HEK293T (cell line): ENCODE measurements at regions not wholly inside any gene's neighbourhood (a gene's known extent, or its start where the extent isn't known, plus 50 kb on each side); places are given as distances from the start of the nearest gene placed in this dataset.
"Not testable (repeated sequence)": the region's sequence is repeated elsewhere in the genome, so short reads cannot be mapped to it uniquely, and the experiment has no call there.

Source experiments
- CTCF ChIA-PET: fragments of 350-600 bp; formaldehyde crosslinking; extraction: SDS; loops from one replicate; lab custom pipeline; 2021; ENCODE audit warnings: antibody characterized with exemption, inconsistent platforms; lab: Yijun Ruan, JAX
- POLR2A ChIA-PET: fragments of 350-600 bp; formaldehyde crosslinking; extraction: SDS; loops from one replicate; lab custom pipeline; 2020; ENCODE audit warnings: antibody characterized with exemption, inconsistent platforms; lab: Yijun Ruan, JAX
- DNase-seq: peaks from one replicate; pipeline ENCODE4 v3.0.0; 2012; ENCODE audit warnings: mixed read lengths; ENCODE audit errors: extremely low spot score
- ARNT ChIP-seq: fragments of 450-650 bp; IDR thresholded peaks from 2 replicates; pipeline ENCODE4 v1.6.1; 2017; ENCODE audit warnings: mild to moderate bottlenecking
- BHLHE40 ChIP-seq: fragments of 450-650 bp; IDR thresholded peaks from 2 replicates; pipeline ENCODE4 v1.6.1; 2016; ENCODE audit warnings: mild to moderate bottlenecking, moderate library complexity, borderline replicate concordance
- CTBP1 ChIP-seq: fragments of 450-650 bp; IDR thresholded peaks from 2 replicates; pipeline ENCODE4 v1.6.1; 2016; ENCODE audit warnings: borderline replicate concordance
- ELF4 ChIP-seq: fragments of 450-650 bp; IDR thresholded peaks from 2 replicates; pipeline ENCODE4 v1.6.1; 2017; ENCODE audit warnings: antibody characterized with exemption
- FOXA1 ChIP-seq: fragments of 450-650 bp; IDR thresholded peaks from 2 replicates; pipeline ENCODE4 v1.6.1; 2016; ENCODE audit warnings: mild to moderate bottlenecking
- FOXK2 ChIP-seq: fragments of 450-650 bp; IDR thresholded peaks from 2 replicates; pipeline ENCODE4 v1.6.1; 2016; ENCODE audit warnings: mild to moderate bottlenecking
- FOXM1 ChIP-seq: fragments of 450-650 bp; IDR thresholded peaks from 2 replicates; pipeline ENCODE4 v1.6.1; 2017; ENCODE audit warnings: mild to moderate bottlenecking, borderline replicate concordance
- HDGF ChIP-seq: fragments of 450-650 bp; IDR thresholded peaks from 2 replicates; pipeline ENCODE4 v1.6.1; 2017; ENCODE audit warnings: antibody characterized with exemption, borderline replicate concordance
- L3MBTL2 ChIP-seq: fragments of 450-650 bp; conservative IDR thresholded peaks from 2 replicates; pipeline ENCODE4 v1.6.1; 2016; ENCODE audit warnings: mild to moderate bottlenecking
- LEF1 ChIP-seq: fragments of 450-650 bp; IDR thresholded peaks from 2 replicates; pipeline ENCODE4 v1.6.1; 2017; ENCODE audit warnings: mild to moderate bottlenecking, borderline replicate concordance
- NFRKB ChIP-seq: fragments of 450-650 bp; IDR thresholded peaks from 2 replicates; pipeline ENCODE4 v1.6.1; 2016; ENCODE audit warnings: mild to moderate bottlenecking, moderate library complexity
- PKNOX1 ChIP-seq: fragments of 450-650 bp; IDR thresholded peaks from 2 replicates; pipeline ENCODE4 v1.6.1; 2016
- SP1 ChIP-seq: fragments of 450-650 bp; IDR thresholded peaks from 2 replicates; pipeline ENCODE4 v1.6.1; 2017
- SUZ12 ChIP-seq: fragments of 450-650 bp; IDR thresholded peaks from 2 replicates; pipeline ENCODE4 v1.6.1; 2016; ENCODE audit warnings: mild to moderate bottlenecking
- TARDBP ChIP-seq: fragments of 450-650 bp; IDR thresholded peaks from 2 replicates; pipeline ENCODE4 v1.6.1; 2016
- ZNF384 ChIP-seq: fragments of 450-650 bp; IDR thresholded peaks from 2 replicates; pipeline ENCODE4 v1.6.1; 2016

- CTCF ChIA-PET, result no interaction called here
- DNase-seq, result no peak
- POLR2A ChIA-PET, result no interaction called here
- TF ChIP-seq ZNF384, result no peak
- TF ChIP-seq LEF1, result no peak
- no peak for TF ChIP-seq FOXA1
- TF ChIP-seq L3MBTL2, result no peak
- no peak for TF ChIP-seq NFRKB
- no peak for TF ChIP-seq BHLHE40
- no peak for TF ChIP-seq SUZ12
- TF ChIP-seq FOXM1, result no peak
- TF ChIP-seq ELF4, result no peak
- TF ChIP-seq FOXK2, result no peak
- TF ChIP-seq PKNOX1, result no peak
- TF ChIP-seq TARDBP, result no peak
Measured at GRCh38 chr1:90246069-90246468, 251.2 kb downstream of the ZNF326 start.

GRCh38 chr1:90236493-90236892 is 241.6 kb downstream of the ZNF326 start:
- ChIA-PET POLR2A (no interaction called here), CTCF (no interaction called here)
- DNase-seq, result no peak
- TF ChIP-seq ARNT (no peak), TARDBP (no peak), HDGF (no peak), LEF1 (no peak), FOXA1 (no peak), PKNOX1 (no peak), ZNF384 (no peak), FOXK2 (no peak), ELF4 (no peak), SUZ12 (no peak)

GRCh38 chr1:90223401-90223800 is 228.5 kb downstream of the ZNF326 start:
- CTCF ChIA-PET, result no interaction called here
- POLR2A ChIA-PET, result no interaction called here

GRCh38 chr1:90220941-90221693 is 226.2 kb downstream of the ZNF326 start:
- ChIA-PET POLR2A (no interaction called here), CTCF (no interaction called here)
- no peak for DNase-seq
- TF ChIP-seq L3MBTL2, result no peak
- TF ChIP-seq ELF4, result no peak
- TF ChIP-seq SUZ12, result no peak
- no peak for TF ChIP-seq HDGF
- no peak for TF ChIP-seq FOXA1
- no peak for TF ChIP-seq BHLHE40
- TF ChIP-seq FOXK2, result no peak
- TF ChIP-seq FOXM1, result no peak
- TF ChIP-seq PKNOX1, result no peak
- no peak for TF ChIP-seq ARNT
- no peak for TF ChIP-seq ZNF384
- TF ChIP-seq CTBP1, result no peak
- no peak for TF ChIP-seq SP1

More at GRCh38 chr1:90223401-90223800, 228.5 kb downstream of the ZNF326 start:
- DNase-seq, result no peak
- TF ChIP-seq SUZ12, result no peak
- no peak for TF ChIP-seq HDGF
- TF ChIP-seq L3MBTL2, result no peak
- no peak for TF ChIP-seq FOXM1
- TF ChIP-seq TARDBP, result no peak
- no peak for TF ChIP-seq CTBP1
- TF ChIP-seq ARNT, result no peak
- TF ChIP-seq SP1, result no peak
- no peak for TF ChIP-seq ELF4
- TF ChIP-seq PKNOX1, result no peak
- TF ChIP-seq BHLHE40, result no peak
- no peak for TF ChIP-seq ZNF384
- TF ChIP-seq LEF1, result no peak
- TF ChIP-seq FOXK2, result no peak
- TF ChIP-seq NFRKB, result no peak
- no peak for TF ChIP-seq FOXA1

- ChIA-PET POLR2A (no interaction called here), CTCF (no interaction called here)
- no peak for TF ChIP-seq TARDBP
- DNase-seq, result no peak
Measured at GRCh38 chr1:90220496-90220895, 225.6 kb downstream of the ZNF326 start.

- CTCF ChIA-PET, POLR2A ChIA-PET, DNase-seq: not testable (repeated sequence)
Measured at GRCh38 chr1:90219166-90219871, 224.4 kb downstream of the ZNF326 start.
